Left cardiac atrium (tissue), 4 donors: ENCODE measurements at regions not wholly inside any gene's neighbourhood (a gene's known extent, or its start where the extent isn't known, plus 50 kb on each side); places are given as distances from the start of the nearest gene placed in this dataset.

Experiments
- ATAC-seq, 2 donors: fragments of 200-7000 bp; cut with Tn5 transposase; one replicate each; pipeline ENCODE4 v1.9.1; 2020; ENCODE audit warnings: mild to moderate bottlenecking in 2 of 2, moderate library complexity in 2 of 2
- DNase-seq: peaks from one replicate; pipeline ENCODE4 v3.0.0-alpha.2; 2020
- intact Hi-C, 2 donors: fragments of 100-400 bp; cut with DNase I; formaldehyde crosslinking; loops; one replicate each; pipeline versions ENCODE4 v1.14.1 to v1.15.1; 2022 to 2023
- donor health status: DM: no; HTN: yes; CAD: no.
- donor health status: DM: no; HTN: yes; CAD: no; lungs with severe emphysema.
- donor health status: DM: yes; HTN: yes; CAD: no.
- donor health status: Dilated cardiomyopathy.

- intact Hi-C loops, result no loop called here
- DNase-seq (peak; percentile 4), ATAC-seq (no peak)
These were observed 630.3 kb downstream of the TBC1D22A start for GRCh38 chr22:47392729-47393128.

DNA sequence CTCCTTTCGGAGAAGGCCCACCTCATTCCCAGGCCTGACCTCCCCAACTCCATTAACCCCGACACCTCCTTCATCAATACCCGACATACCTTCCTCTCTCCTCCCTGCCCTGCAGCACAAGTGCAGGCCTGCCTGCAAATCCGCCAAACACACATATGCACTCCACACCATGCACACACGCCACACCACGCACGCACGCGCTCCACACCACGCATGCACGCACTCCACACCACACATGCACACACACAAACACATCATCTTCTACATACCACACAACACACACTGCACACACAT, 629.6 kb downstream of the TBC1D22A start:
- intact Hi-C loops, result no loop called here
- peak; percentile 3 for DNase-seq
- no peak for ATAC-seq

DNA sequence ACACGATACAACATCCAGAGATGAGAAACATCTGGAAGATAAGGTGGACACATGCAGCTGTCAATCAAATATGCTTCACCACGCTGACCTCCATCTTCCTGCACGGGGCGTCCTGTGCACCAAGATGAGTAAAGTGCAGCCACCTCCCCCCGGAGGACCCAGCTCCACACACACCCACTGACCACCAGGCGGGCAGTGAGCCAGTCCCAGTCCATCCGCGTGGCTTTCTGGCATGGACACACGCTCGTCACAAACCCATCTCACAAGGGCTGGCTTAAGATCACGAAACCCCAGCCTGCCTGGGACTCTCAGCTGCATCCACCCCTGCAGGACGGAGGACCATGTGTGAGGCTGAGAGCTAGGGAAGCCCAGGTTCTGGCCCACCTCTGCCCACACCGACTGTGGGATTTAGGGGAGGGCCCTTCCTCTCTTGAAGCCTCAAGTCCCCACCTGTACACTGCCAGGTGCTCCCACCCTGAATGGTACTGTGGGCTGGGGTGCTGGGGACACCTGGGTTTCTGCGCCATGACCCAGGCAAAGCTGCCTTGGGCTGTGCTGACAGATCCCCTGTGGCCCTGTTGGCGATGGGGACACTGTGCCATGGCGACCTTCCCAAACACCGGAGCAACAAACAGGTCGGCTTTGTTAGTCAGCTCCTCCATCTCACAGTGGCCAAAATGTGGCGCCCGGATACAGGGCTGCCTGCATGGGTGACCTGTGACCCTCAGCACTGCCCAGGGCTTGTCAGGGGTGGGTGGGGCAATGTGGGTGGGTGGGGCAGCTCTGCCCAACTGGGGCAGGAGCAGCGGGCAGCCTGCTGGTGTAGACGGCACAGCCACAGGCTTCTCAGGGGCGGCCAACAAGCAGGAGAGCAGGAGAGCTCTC, 629.0 kb downstream of the TBC1D22A start:
- peak; percentile 22 for DNase-seq
- ATAC-seq, result no peak
- intact Hi-C loops, result no loop called here

DNA sequence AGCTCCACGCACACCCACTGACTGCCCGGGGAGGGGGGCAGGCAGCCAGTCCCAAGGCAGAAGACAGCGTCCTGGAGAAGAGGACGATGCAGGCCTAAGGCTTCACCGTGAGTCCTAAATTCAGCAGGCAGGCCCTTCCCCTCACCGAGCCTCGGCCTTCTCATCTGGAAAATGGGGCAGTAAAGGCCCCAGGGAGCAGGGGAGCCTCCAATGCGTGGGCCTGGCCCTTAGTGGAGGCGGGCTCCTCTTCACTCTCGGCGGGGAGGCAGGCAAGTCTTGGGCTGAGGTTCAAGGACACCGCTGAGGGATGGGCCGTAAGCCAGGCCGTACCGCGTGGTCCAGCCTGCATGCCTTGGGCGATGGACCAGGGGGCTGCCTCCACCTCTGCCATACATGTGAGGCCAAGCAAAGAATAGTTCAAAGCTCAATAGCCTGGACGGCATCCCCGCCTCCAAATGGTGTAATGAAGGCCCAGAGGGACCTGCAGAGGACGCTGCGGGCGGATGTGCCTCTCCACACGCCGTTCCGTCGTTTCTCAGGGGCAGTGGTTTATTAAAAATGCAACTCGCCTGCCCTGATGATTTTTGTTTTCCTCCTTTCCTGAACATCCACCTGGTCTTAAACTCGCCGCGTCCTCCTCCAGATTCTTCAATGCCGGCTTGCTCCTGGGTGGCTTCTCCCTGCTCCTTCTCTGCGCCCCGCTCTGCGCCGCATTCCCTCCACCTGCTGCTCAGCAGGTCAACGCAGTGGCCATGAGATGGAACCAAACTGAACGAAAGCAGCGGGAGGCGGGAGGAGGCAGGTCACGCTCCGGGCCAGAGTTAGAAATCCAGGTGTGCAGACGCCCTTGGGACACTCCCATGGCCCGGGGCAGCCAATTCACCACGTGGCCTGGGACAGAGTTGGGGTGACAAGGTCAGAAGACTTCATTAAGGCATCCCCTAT, 627.8 kb downstream of the TBC1D22A start:
- ATAC-seq, result no peak
- no peak for DNase-seq
- intact Hi-C loops, result no loop called here

DNA sequence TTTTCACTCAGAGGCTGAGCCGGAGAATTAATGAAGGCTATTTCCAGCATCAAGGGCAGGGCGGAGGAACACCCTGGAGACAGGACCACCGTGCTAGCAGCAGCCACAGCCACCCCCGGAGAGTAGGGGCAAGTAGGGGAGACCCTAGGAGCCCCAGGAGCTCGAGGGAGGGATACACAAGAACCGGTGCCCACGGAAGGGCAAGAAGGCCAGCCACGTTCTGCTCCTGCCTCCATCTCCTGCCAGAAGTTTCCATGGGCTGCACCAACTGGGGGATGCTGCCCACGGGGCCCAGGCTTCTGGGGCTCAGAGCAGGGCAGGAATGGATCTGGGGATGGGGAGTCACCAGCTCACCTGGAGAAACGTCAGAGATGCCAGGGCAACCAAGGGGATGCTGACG, 626.8 kb downstream of the TBC1D22A start:
- intact Hi-C loops, result no loop called here
- ATAC-seq (no peak), DNase-seq (no peak)

GRCh38 chr22:47388778-47389177, 626.3 kb downstream of the TBC1D22A start:
- intact Hi-C loops, result no loop called here
- no peak for DNase-seq
- ATAC-seq, result no peak

DNA sequence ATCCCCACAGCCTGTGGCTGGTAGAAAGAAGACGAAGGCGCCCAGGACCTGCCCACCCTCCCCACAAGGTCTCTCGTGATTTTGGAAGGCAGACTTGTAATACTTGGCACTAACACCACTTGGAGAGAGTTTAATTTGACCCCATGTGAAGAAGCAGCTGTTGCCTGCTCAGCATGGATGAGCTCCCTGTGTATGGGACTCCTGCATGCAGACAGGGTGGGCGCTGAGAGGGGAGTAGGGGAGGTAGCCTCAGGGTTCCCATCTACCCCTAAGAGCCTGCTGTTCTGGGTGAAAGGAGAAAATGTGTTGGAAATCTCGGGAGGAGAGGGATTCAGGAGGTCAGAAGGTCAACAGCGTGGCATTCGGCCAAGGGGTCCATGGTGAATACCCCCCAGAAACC, 625.9 kb downstream of the TBC1D22A start:
- DNase-seq (no peak), ATAC-seq (no peak)
- intact Hi-C loops, result no loop called here

DNA sequence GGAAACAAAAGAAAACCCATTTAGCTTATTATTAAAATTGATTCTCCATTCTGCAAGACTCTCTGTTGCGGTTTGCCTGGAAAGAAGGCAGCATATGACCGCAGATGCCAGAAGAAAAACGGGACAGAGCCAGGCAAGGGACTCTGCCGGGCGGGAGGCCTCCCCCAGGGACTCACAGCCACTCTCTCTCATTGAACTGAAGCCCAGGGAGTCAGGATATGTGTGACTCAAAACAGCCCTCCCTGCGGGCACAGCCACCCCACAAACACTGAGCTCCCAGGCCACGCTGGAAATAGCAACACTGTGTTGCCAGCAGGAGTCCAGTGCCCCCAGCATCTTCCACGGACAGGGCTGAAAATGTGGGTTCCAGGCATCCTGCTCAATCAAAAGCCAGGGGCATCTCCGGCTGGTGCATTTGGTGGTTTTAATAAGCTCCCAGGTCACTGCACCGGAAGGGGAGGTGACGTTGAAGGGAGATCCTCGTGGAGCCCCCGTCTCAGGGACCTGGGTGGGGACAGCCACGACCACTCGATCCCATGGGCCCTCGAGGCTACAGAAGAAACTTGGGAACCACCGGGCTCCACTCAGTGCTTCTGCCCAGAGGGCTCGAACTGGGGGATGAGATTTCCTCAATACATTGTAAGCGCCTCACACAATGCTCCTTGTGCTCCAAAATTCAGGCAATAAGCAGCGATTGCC, 624.5 kb downstream of the TBC1D22A start:
- intact Hi-C loops, result no loop called here
- no peak for ATAC-seq
- DNase-seq, result peak; percentile 12

DNA sequence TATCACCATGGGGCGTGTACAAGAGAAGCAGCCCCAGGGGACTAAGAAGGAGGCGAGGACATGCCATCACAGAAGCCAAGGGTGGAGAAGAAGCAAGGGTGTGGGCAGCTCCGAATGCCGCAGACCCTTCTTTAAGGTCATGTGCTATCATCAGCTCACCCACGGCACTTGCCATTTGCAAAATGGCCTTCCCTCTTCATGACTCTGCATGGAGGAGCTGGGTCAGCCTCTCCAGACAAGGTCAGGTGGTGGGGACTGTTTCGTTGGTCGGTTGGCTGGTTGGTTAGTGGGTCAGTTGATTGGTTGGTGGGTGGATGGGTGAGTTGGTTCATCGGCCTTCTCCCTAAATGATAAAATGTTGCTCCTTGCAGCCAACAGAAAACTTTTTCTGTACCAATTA, 622.5 kb downstream of the TBC1D22A start:
- DNase-seq, result peak; percentile 10
- intact Hi-C loops, result no loop called here
- ATAC-seq, result no peak

GRCh38 chr22:47382164-47382890, 619.9 kb downstream of the TBC1D22A start:
- intact Hi-C loops, result no loop called here
- DNase-seq, result no peak
- no peak for ATAC-seq

GRCh38 chr22:47381240-47381639, 618.8 kb downstream of the TBC1D22A start:
- DNase-seq (no peak), ATAC-seq (no peak)
- intact Hi-C loops, result no loop called here

DNA sequence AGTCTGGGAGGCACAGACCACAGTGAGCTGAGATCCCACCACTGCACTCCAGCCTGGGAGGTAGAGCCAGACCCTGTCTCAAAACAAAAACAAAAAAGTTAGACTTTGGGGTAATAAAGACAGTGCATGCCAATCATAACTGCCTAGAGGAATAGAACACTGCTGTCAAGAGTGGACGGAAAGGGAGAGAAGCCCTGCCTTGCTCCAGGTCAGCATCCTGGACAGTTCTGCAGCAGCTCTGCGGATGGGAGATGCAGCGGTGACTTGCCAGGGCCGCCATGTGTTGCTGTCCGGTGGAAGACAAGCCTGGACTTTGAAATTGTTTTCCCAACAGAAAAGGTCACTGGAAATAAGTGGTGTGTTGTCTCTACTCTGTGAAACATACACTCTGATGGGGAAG, 618.2 kb downstream of the TBC1D22A start:
- ATAC-seq, result no peak
- DNase-seq, result no peak
- intact Hi-C loops, result no loop called here

- no peak for DNase-seq
- intact Hi-C loops, result no loop called here
- ATAC-seq, result no peak
These were observed 616.6 kb downstream of the TBC1D22A start for GRCh38 chr22:47379037-47379436.

DNA sequence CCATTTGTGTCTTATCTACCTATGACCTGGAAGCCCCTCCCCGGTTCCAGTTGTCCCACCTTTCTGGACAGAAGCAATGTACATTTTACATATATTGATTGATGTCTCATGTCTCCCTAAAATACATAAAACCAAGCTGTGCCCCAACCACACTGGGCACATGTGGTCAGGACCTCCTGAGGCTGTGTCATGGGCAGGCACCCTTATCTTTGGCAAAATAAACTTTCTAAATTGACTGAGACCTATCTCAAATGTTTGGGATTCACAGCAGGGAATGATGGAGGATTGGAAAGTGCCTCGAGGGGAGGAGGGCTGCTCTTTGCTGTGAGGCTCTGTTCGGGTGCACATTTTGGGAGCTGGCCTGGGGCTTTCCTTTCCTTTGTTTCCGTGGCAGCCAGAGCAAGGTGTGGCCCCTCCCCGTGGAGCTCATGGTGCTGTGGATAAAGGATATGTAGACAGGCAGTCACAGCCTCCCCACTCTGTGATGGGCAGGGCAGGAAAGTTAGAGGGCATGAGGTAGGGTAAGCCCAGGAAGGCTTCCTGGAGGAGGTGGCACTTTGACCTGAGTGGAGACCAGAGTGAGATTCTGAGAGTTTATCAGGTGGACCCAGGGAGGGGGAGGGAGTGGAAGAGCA, 615.6 kb downstream of the TBC1D22A start:
- DNase-seq, result no peak
- intact Hi-C loops, result no loop called here
- ATAC-seq, result no peak

- ATAC-seq (no peak), DNase-seq (no peak)
- intact Hi-C loops, result no loop called here
These were observed 614.6 kb downstream of the TBC1D22A start for GRCh38 chr22:47376901-47377505.

DNA sequence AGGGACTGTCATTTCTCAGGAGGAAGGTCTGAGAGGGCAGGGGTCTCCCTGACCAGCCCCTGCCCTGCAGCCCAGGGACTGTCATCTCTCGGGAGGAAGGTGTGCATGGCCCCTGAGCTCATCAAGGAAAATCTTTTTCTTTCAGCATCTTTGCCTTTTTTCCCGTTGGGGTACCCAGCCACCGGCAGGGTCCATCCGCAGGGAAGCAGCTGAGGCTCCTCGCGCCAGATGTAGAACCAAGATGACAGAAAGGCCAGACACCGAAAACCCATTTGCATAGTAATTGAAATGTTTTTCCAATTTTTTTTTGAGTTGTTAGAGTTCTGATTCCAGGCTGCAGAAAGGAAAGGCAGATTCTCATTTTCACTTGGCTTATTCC, 613.9 kb downstream of the TBC1D22A start:
- intact Hi-C loops, result no loop called here
- ATAC-seq, result no peak
- DNase-seq, result no peak

- intact Hi-C loops, result no loop called here
- DNase-seq, result no peak
These were observed 613.3 kb downstream of the TBC1D22A start for GRCh38 chr22:47375621-47376321.

More at GRCh38 chr22:47375621-47376321, 613.3 kb downstream of the TBC1D22A start:
- ATAC-seq, result no peak
